Right lobe of liver (tissue), 6 donors: ENCODE measurements at regions not wholly inside any gene's neighbourhood (a gene's known extent, or its start where the extent isn't known, plus 50 kb on each side); places are given as distances from the start of the nearest gene placed in this dataset.

Experiments
- ATAC-seq, 4 donors: fragments of 200-7000 bp; cut with Tn5 transposase; one replicate each; pipeline ENCODE4 v1.9.1; 2020; ENCODE audit warnings: mild to moderate bottlenecking in 4 of 4, moderate library complexity in 4 of 4
- DNase-seq, 3 donors: peaks; one replicate each; pipeline ENCODE4 v3.0.0-alpha.2; 2020
- H3K27ac ChIP-seq, 3 donors: fragments of 200-600 bp; one replicate each; pipeline ENCODE4 v1.8.0; 2022
- H3K27me3 ChIP-seq, 2 donors: fragments of 200-600 bp; one replicate each; pipeline ENCODE4 v1.8.0; 2022
- H3K36me3 ChIP-seq, 4 donors: fragments of 200-600 bp; sonication (generic) in 1 of 4; one replicate each; pipeline versions ENCODE4 v1.5.1 to v1.8.0; 2017 to 2022; ENCODE audit warnings: control low read depth in 1 of 4
- H3K4me1 ChIP-seq, 4 donors: fragments of 200-600 bp; sonication (generic) in 1 of 4; one replicate each; pipeline versions ENCODE4 v1.5.1 to v1.8.0; 2017 to 2022; ENCODE audit warnings: control low read depth in 1 of 4
- H3K4me3 ChIP-seq, 3 donors: fragments of 200-600 bp; one replicate each; pipeline ENCODE4 v1.8.0; 2022
- H3K9me3 ChIP-seq, 4 donors: fragments of 200-600 bp; sonication (generic) in 1 of 4; one replicate each; pipeline versions ENCODE4 v1.5.1 to v1.8.0; 2017 to 2022; ENCODE audit warnings: control low read depth in 1 of 4
- POLR2A ChIP-seq: fragments of 450-650 bp; IDR thresholded peaks from one replicate; pipeline ENCODE4 v1.6.1; 2017; ENCODE audit warnings: antibody characterized with exemption, mild to moderate bottlenecking
- WGBS: methylation state at CpG from one replicate; pipeline ENCODE4 v1.1.6; 2018; ENCODE audit warnings: low coverage, low lambda C conversion rate; ENCODE audit not compliant: insufficient coverage; ENCODE audit errors: missing lambda C conversion rate; 5-methylcytosine and 5-hydroxymethylcytosine counted together
- intact Hi-C, 2 donors: fragments of 100-400 bp; cut with DNase I; formaldehyde crosslinking; loops; one replicate each; pipeline versions ENCODE4 v1.11.2 to v1.14.1; 2022
- TF ChIP-seq, protein P1 (sequence below), 4 donors: fragments of 200-600 bp in 3 of 4; fragments of 450-650 bp in 1 of 4; IDR thresholded peaks; one replicate each; pipeline versions ENCODE4 v1.5.1 to v1.8.0; 2016 to 2022; ENCODE audit warnings: antibody characterized with exemption in 4 of 4, mild to moderate bottlenecking in 2 of 4
- donor health status: DM: no; HTN: yes; CAD: no.
- donor health status: DM: no; HTN: no; CAD: no.
- donor health status: DM: no; HTN: no; CAD: no.
- donor health status: DM: no; HTN: yes; CAD: no.
- donor health status: DM: no; HTN: yes; CAD: no.

GRCh38 chr13:22107549-22107948 lies 436.7 kb downstream of the FGF9 start:
- no peaks in the 10 kb centered on the region for H3K36me3 ChIP-seq
- no peak overlapping the region for H3K27ac ChIP-seq
- ATAC-seq (peak; percentile 61 to 85 (median 81)), DNase-seq (no peak)
- intact Hi-C loops: no loop called here
- H3K27me3 ChIP-seq: no peaks in the 10 kb centered on the region
- no peak overlapping the region for H3K4me3 ChIP-seq
- 24% methylated on average over 4 of the region's 4 CpGs for whole genome bisulfite sequencing
- TF ChIP-seq, protein P1, sequence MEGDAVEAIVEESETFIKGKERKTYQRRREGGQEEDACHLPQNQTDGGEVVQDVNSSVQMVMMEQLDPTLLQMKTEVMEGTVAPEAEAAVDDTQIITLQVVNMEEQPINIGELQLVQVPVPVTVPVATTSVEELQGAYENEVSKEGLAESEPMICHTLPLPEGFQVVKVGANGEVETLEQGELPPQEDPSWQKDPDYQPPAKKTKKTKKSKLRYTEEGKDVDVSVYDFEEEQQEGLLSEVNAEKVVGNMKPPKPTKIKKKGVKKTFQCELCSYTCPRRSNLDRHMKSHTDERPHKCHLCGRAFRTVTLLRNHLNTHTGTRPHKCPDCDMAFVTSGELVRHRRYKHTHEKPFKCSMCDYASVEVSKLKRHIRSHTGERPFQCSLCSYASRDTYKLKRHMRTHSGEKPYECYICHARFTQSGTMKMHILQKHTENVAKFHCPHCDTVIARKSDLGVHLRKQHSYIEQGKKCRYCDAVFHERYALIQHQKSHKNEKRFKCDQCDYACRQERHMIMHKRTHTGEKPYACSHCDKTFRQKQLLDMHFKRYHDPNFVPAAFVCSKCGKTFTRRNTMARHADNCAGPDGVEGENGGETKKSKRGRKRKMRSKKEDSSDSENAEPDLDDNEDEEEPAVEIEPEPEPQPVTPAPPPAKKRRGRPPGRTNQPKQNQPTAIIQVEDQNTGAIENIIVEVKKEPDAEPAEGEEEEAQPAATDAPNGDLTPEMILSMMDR (IDR thresholded peaks at IDR 0.05): no peak
- no peak for TF ChIP-seq POLR2A
- H3K9me3 ChIP-seq: no peaks in the 10 kb centered on the region
- peaks cover 0 to 22% (median 10%) of the 10 kb centered on the region in 4 donors for H3K4me1 ChIP-seq

GRCh38 chr13:22108283-22108942 lies 437.5 kb downstream of the FGF9 start:
- ATAC-seq (peak in 3 of 4 donors; percentile 55 to 66 (median 63)), DNase-seq (no peak)
- WGBS: 36% methylated on average over 3 of the region's 3 CpGs

GRCh38 chr13:22108979-22109378 lies 438.1 kb downstream of the FGF9 start:
- 95% methylated on average over 3 of the region's 4 CpGs for WGBS
- ATAC-seq (no peak), DNase-seq (no peak)
- Histone ChIP-seq H3K4me1 (peaks cover 0 to 22% (median 10%) of the 10 kb centered on the region in 4 donors), H3K9me3 (no peaks in the 10 kb centered on the region), H3K27me3 (no peaks in the 10 kb centered on the region), H3K4me3 (no peak overlapping the region), H3K27ac (no peak overlapping the region), H3K36me3 (no peaks in the 10 kb centered on the region)
- intact Hi-C loops: no loop called here
- TF ChIP-seq POLR2A: no peak
- TF ChIP-seq, protein P1 (IDR thresholded peaks at IDR 0.05): no peak

More at GRCh38 chr13:22108283-22108942, 437.5 kb downstream of the FGF9 start:
- Histone ChIP-seq H3K27me3 (no peaks in the 10 kb centered on the region), H3K36me3 (no peaks in the 10 kb centered on the region), H3K4me3 (no peak overlapping the region), H3K27ac (no peak overlapping the region), H3K4me1 (peaks cover 0 to 22% (median 10%) of the 10 kb centered on the region in 4 donors), H3K9me3 (no peaks in the 10 kb centered on the region)
- intact Hi-C loops: no loop called here
- no peak for TF ChIP-seq POLR2A
- TF ChIP-seq, protein P1 (IDR thresholded peaks at IDR 0.05): no peak

GRCh38 chr13:22110368-22110767 lies 439.5 kb downstream of the FGF9 start:
- Histone ChIP-seq H3K27ac (no peak overlapping the region), H3K4me3 (no peak overlapping the region), H3K27me3 (no peaks in the 10 kb centered on the region), H3K4me1 (peaks cover 0 to 22% (median 10%) of the 10 kb centered on the region in 4 donors), H3K36me3 (no peaks in the 10 kb centered on the region), H3K9me3 (no peaks in the 10 kb centered on the region)
- peak in 2 of 4 donors; percentile 26 to 42 for ATAC-seq
- TF ChIP-seq, protein P1 (IDR thresholded peaks at IDR 0.05): no peak
- no peak for TF ChIP-seq POLR2A
- DNase-seq: no peak
- intact Hi-C loops: no loop called here
- WGBS: 37% methylated on average over 5 of the region's 6 CpGs
